GM21390 (cell line): ENCODE measurements at regions not wholly inside any gene's neighbourhood (a gene's known extent, or its start where the extent isn't known, plus 50 kb on each side); places are given as distances from the start of the nearest gene placed in this dataset.

Source experiments
- ATAC-seq: cut with Tn5 transposase; IDR thresholded peaks from one replicate; pipeline ENCODE4 v1.9.1; 2021; ENCODE audit not compliant: unreplicated experiment

GRCh38 chr4:138927072-138927471 is 88.5 kb upstream of the NOCT start:
- ATAC-seq: no peak

DNA sequence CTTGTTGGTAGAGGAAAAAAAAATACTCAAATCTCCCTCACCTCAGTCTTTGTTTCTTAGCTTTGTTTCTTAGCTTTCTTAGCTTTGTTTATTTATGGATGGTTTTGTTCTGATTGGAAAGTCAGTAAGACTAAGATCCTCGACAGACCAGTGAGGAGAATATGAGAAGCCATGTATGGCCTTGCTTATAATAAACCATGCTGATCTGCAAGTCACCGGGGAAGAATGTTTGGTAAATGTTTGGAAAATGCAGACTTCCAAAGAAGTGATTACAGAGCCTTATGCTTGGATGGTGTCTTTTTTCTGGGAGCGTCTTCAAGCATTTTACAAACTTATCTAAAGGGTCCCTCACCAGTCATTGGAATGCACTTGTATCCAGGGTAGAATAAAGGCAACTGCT is 90.1 kb upstream of the NOCT start:
- ATAC-seq: no peak

DNA sequence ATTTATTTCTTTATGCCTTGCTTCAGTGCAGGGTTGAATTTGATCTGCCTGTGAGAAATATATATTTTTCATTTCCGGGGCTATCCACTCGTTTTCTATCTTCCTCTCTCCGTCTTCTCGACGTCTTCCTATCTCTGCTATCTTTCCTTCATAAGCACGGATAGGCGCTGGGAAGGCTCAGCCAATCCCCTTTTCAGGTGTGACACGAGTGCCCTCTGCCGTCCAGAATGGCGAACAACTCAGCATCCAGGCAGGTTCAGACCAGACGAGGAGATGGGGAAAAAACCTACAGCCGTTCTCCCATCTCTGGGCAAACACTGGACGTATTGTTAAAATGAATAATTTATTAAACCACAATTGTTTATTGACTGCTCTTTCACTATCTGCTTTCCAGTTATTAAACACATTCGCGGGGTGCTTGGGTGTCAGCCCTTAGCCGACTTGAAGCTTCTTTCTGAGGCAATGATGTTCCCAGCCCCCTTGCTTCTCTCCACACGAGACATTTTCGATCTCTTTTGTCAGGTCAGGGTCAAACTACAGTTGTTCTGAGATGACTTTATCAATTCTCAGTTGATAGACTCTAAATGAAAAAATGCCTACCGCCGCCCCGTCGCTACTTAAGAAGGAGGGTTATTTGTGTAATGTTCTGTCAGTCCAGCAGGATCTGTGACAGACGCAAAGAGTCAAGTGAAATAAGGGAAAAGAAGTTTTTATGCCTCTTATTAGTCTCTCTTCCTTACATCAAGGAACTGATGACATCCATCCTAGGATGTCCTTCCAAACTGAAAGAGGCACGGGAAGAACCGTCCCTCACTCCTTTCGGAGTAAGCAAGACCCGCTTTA is 96.3 kb upstream of the NOCT start:
- peak; percentile 82 for ATAC-seq

- ATAC-seq: no peak
Measured at GRCh38 chr4:138918169-138918869, 97.3 kb upstream of the NOCT start.

- no peak for ATAC-seq
Measured at GRCh38 chr4:138916763-138917162, 98.8 kb upstream of the NOCT start.

- no peak for ATAC-seq
Measured at GRCh38 chr4:138915756-138916155, 99.8 kb upstream of the NOCT start.

DNA sequence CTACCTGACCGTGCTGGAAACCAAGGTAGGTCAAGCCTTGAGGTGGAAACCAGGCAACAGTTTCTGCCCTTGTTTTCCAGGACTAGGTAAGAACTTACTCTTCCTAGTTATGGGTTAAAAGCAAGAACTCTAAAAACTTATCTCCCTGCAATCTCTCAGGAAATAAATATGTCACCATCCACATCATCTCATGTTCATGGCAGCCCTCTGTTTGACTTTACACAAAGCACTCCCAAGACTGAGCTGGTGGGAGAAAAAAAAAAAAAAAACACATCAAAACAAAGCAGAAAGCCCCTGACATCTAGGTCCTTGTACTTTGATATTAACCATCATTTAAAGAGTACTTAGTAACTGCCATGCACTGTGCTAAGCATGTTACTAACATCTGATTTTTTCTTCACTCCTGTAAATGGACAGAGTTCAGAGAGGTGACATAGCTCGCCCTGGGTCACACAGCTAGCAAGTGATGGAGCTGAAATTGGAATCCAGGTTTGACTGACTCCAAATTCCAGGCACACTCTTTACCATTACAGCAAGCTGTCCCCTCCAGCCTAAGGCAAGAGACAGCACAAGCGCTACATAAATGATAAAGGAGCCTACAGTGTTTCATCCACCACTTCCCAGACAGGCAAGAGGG is 102.8 kb upstream of the NOCT start:
- no peak for ATAC-seq

DNA sequence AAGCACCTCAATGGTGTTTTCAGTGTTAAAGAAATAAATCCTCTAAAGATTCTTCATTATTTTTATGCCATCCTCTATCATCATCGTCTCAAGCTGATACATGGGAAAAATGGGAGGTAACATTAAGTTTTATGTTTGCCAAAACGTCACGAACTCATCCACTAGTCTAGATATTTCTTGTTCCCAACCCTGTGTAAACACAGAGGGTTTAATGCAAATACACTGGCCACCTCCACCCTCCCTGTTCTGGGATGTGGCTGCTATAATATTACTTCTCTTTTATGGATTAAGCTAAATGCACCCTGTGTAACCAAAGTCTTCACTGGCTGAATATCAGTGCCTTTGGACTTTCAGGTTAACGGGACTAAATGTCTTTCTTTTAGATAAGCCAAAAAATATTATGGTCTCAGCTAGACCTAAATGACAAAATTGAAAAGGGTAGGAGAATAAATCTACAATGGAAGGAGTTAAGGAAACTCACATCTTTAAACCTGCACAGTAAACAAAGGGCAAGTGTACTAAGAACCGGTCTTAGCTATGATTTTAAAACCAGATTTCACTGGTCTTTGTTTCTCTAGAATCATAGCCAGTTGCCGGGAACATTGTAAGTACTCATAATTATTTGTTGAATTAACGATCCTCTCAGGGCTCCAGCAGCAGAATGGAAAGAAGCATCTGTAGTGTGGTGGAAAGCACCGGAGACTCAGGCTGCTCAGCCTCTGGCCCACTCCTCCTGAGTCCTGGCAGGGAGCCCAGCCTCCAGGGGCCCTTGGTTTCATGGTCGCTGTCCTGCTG is 103.5 kb upstream of the NOCT start:
- no peak for ATAC-seq

DNA sequence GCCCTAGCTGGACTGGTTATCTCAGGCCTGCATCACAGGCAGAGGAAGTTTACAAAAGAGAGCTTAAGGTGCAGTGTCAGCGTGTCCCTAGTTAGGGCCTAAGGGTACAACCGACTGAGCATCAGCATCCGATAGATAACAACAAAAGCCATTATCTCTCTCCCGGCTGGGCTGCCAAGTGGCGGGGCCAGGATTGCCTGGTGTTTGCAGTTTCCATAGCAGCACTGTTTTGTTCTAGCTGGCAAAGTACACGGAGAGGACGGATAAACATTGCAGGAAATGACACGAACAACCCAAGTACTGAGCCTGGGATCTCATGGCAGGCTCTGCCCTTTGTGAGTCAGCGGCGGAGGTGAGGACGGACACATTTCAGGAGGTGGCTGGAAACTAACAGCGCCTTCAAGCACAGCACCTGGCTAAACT is 104.7 kb upstream of the NOCT start:
- ATAC-seq: no peak

- ATAC-seq: no peak
Measured at GRCh38 chr4:138910195-138910913, 105.2 kb upstream of the NOCT start.

- ATAC-seq: no peak
Measured at GRCh38 chr4:138909587-138909986, 106.0 kb upstream of the NOCT start.

- ATAC-seq: no peak
Measured at GRCh38 chr4:138908134-138908533, 107.4 kb upstream of the NOCT start.

DNA sequence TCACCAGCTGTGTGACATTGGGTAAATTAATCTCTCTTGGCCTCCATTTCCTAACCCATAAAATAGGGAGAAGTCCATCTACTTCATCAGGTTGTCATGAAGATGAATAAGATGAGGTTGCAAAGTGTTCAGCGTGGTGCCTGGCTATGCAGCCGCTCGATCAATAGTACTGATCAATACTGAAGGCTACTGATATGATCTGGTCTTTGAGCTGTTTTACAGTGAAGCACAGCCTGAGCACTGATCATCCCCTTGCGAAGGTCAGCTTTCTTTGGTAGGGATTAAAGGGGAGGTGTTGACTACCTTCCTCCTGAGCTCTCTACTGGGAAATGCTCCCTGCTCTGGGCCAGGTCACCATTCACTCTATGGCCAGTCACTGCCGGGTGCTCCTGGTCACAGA is 108.4 kb upstream of the NOCT start:
- ATAC-seq: no peak

DNA sequence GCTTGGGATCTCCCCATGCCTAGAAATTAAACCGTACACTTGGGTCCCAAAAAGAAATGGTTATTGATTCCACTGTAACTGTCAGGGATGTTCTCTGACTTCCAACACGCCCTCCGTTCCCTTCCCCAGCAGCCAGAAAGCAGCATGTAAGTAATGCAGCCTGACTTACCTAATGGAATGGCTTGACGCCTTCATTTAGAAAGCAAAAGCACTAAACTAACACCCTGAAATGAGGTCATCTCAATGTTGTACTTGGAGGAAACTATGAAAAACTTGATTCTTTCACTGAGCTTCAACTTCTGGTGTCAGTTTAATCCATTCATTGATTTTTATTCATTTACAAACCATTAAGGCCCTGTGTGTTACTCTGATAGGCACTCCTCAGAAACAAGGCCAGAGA is 110.8 kb upstream of the NOCT start:
- no peak for ATAC-seq

DNA sequence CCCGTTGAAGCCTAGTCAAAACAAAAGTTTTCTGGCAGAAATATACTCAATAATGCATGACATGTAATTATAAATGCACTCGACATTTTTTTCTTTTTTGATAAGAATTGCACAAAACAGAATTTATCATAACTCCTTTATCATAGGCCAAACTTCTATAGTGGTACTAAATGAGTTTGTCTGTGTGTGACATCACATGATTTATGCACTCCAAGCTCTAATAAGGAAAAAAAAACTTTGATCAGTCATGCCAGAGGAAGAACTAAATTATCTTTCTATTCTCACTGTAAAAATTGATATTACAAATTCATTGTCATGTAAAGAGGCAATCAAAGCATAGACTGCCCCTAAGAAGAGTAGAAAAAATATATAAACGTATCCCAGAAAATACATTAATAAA is 112.4 kb upstream of the NOCT start:
- no peak for ATAC-seq

DNA sequence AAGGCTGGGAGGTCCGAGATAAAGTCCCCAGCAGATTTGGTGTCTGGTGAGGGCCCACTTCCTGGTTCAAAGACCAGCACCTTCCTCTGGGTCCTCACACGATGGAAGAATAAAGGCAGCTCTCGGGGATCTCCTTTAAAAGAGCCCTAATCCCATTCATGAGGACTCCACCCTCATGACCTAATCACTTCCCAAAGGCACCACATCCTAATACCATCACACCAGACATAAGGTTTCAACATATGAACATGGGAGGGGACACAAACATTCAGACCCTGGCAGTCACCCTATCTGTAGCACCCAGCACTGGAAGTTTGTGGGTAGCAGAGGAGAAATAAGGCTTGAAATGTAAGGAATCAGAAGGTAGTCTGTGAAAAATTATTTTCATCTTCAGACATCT is 112.9 kb upstream of the NOCT start:
- ATAC-seq: no peak

DNA sequence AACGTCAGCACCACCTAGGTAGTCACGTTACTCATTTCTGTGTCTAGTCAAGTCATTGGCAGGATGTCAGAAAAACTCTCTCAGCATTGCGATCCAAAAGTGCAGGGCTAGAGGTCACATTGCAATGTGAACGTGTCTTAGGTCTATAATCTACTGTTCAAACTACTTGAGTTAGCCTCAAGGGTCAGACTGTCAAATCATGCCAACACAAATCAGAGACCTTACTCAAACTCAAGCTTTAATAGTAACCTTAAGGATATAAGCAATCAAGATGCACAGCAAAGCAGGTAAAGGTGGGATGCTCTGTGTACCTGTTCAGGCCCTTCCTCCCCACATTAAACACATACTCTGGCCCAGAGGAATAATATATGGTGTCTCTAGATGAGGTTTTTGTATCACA is 114.4 kb upstream of the NOCT start:
- no peak for ATAC-seq

DNA sequence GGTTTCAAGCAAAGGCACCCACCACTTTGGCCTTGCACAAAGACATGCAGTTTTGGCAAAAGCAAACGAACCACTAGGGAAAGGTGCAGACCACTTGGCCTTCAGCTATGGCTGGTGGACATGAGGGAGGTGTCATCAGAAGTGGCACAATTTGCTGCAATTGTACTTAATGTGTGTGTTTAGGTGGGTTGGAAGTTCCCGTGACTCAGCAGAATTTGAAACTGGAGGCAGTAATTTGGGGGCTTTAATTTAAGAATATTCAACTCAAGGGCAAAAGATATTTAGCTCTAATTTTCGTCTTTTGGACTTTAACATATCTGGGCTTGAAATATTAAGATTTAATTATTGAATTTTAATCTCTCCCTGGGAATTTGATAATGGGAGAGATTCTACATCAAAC is 115.6 kb upstream of the NOCT start:
- ATAC-seq: no peak

DNA sequence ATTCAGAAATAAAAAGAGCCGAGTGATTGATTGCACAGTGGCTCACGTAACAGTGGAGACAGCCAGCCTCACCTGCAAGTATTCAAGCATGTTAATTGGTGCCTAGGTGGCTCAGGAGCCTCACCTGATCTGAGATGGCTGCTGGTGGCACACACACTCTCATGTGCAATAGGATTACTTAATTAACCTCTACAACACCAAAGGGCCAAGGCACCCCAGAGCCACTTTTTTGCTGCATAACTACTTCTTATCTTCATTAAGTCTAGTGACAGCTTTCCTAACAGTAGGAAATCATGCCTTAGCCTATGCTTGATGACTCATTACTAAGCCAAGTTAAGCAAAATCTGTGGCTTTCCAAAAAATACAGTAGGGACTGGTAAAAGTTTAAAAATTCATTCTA is 117.3 kb upstream of the NOCT start:
- no peak for ATAC-seq

GRCh38 chr4:138897811-138898226 is 117.8 kb upstream of the NOCT start:
- no peak for ATAC-seq

DNA sequence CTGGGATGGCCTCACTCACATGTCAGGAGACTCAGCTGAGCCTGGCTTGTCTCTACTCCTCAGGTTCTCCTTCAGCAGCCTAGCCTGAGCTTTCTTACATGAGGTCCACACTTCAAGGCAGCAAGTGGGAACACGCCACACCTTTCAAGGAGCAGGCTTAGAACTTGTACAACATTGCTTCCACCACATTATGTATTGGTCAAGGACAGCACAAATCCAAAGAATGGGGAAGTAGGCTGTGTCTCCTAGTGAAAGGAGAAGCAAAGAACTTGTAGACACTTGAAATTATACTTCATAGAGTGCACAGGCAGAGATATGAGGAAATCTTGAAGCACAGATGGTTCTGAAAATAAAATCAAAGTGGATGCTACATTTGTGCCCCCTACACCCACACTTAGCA is 120.9 kb upstream of the NOCT start:
- ATAC-seq: no peak
